ENCODE measurements at regions not wholly inside any gene's neighbourhood (a gene's known extent, or its start where the extent isn't known, plus 50 kb on each side); places are given as distances from the start of the nearest gene placed in this dataset.

DNA sequence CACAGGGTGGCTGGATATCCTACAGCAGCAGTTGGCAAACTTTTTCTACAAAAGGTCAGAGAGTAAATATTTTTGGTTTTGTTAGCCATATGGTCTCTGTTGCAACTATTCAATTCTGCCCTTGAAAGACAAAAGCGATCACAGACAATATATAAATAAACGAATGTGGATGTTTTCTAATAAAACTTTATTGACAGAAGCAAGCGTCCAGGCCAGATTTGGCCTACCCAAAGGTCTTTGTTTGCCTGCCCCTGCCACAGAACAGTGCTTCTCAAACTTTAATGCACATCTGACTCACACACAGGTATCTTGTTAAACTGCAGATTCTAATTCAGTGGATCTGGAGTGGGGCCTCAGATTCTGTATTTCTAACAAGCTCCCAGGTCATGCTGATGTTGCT is 621.4 kb upstream of the DIPK2B start:
- Histone ChIP-seq H3K4me3 (ENCODE audit: low read depth, low read length) (no peak overlapping the region), H3K27me3 (ENCODE audit: control insufficient read depth, insufficient read depth, low read length) (no peaks in the 10 kb centered on the region), H3K36me3 (ENCODE audit: control insufficient read depth, insufficient read depth, low read length) (no peaks in the 10 kb centered on the region)
- TF ChIP-seq, protein P1, sequence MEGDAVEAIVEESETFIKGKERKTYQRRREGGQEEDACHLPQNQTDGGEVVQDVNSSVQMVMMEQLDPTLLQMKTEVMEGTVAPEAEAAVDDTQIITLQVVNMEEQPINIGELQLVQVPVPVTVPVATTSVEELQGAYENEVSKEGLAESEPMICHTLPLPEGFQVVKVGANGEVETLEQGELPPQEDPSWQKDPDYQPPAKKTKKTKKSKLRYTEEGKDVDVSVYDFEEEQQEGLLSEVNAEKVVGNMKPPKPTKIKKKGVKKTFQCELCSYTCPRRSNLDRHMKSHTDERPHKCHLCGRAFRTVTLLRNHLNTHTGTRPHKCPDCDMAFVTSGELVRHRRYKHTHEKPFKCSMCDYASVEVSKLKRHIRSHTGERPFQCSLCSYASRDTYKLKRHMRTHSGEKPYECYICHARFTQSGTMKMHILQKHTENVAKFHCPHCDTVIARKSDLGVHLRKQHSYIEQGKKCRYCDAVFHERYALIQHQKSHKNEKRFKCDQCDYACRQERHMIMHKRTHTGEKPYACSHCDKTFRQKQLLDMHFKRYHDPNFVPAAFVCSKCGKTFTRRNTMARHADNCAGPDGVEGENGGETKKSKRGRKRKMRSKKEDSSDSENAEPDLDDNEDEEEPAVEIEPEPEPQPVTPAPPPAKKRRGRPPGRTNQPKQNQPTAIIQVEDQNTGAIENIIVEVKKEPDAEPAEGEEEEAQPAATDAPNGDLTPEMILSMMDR (IDR thresholded peaks at IDR 0.05; ENCODE audit: insufficient read depth, low read length, poor library complexity, severe bottlenecking) = no peak
- DNase-seq (ENCODE audit: low read depth) = no peak

DNA sequence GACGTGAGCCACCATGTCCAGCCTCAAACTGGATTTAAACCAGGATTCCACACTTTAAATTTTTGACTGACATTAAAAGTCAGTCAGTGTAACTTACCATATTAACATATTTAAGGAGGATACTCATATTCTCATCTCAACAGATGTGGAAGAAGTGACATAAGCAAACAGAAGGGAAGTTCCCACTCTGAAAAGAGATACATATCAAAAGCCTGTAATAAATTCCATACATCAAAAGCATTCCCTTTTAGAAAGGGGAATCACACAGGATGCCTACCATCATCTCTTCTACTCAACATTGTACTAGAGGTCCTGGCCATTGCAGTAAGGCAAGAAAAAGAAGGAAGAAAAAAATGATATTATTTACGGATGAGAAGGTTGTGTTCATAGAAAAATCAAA is 618.2 kb upstream of the DIPK2B start:
- Histone ChIP-seq H3K4me3 (ENCODE audit: low read depth, low read length) (no peak overlapping the region), H3K27me3 (ENCODE audit: control insufficient read depth, insufficient read depth, low read length) (no peaks in the 10 kb centered on the region), H3K36me3 (ENCODE audit: control insufficient read depth, insufficient read depth, low read length) (no peaks in the 10 kb centered on the region)
- no peak for DNase-seq (ENCODE audit: low read depth)
- TF ChIP-seq, protein P1 (IDR thresholded peaks at IDR 0.05; ENCODE audit: insufficient read depth, low read length, poor library complexity, severe bottlenecking) = no peak

DNA sequence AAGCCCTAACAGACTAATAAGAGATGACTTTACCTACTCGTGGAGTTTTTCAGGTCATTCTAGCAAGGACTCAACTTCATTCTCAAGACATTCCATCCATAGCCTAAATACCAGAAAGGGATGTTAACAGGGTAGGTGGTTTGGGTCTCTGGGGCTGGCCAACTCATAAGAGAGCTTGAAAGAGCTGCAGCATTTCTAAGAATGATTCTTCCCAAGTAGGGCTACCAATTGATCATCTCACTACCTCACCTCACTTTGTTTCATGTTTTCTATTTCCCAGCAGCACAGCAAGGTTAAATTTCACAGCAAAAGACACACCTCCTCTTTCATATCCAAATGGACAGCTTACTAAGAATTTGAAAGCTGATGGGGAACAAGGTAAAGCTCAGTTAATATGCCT is 614.8 kb upstream of the DIPK2B start:
- H3K36me3 ChIP-seq (ENCODE audit: control insufficient read depth, insufficient read depth, low read length) = no peaks in the 10 kb centered on the region
- no peaks in the 10 kb centered on the region for H3K27me3 ChIP-seq (ENCODE audit: control insufficient read depth, insufficient read depth, low read length)
- DNase-seq (ENCODE audit: low read depth) = no peak
- TF ChIP-seq, protein P1 (IDR thresholded peaks at IDR 0.05; ENCODE audit: insufficient read depth, low read length, poor library complexity, severe bottlenecking) = no peak
- no peak overlapping the region for H3K4me3 ChIP-seq (ENCODE audit: low read depth, low read length)

DNA sequence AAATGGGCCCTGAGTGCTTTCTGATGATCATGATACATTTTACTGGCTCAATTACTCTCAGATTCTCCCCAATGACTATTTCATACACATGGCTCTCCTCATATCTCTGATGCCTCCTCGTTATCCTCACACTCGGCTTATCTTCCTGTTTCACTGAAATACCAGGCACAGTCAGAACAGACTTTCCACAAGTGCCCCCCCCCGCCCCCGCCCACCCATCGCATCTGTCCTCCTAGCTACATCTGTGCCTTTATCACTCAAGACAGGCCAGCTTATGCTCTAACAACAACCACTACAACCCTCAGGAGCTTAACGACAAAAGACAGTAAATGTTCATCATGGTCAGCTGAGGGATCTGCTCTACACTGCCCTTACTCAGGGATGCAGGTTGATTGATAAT is 610.6 kb upstream of the DIPK2B start:
- no peak overlapping the region for H3K4me3 ChIP-seq (ENCODE audit: low read depth, low read length)
- TF ChIP-seq, protein P1 (IDR thresholded peaks at IDR 0.05; ENCODE audit: insufficient read depth, low read length, poor library complexity, severe bottlenecking) = no peak
- no peaks in the 10 kb centered on the region for H3K27me3 ChIP-seq (ENCODE audit: control insufficient read depth, insufficient read depth, low read length)
- H3K36me3 ChIP-seq (ENCODE audit: control insufficient read depth, insufficient read depth, low read length) = no peaks in the 10 kb centered on the region
- no peak for DNase-seq (ENCODE audit: low read depth)

DNA sequence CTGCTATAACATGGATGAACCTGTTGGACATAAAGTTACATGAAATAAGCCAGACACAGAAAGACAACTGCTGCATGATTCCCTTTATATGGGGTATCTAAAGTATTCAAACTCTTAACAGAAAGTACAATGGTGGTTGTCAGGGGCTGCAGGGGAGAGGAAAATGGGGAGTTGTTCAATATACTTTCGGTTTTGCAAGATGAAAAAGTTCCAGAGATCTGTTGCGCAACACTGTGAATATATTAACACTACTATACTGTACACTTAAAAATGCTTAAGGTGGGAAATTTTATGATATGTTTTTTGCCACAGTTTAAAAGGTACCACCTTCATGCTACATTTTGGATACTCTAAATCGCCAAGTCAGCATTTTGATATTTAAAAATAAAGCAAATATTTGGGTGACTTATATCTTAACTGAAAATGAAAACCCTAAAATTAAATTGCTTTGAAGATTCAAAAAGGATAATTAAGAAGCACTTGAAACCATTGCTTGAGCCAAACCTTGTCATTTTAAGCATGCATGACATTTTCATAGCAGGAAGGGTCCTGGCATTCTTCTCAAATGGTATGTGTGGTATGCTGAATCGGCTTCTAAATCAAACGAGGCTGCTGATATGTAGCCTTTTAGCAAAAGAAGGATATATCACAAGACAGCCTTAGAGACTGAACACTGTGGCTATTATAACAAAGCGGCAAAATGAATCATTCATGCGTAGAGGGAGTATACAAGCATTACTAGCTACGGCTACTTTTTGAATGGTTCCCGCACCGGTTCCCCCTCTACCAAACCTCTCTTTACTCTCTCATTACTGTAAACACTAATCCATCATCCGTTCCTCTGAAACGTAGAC is 607.1 kb upstream of the DIPK2B start:
- H3K27me3 ChIP-seq (ENCODE audit: control insufficient read depth, insufficient read depth, low read length) = no peaks in the 10 kb centered on the region
- no peak overlapping the region for H3K4me3 ChIP-seq (ENCODE audit: low read depth, low read length)
- TF ChIP-seq, protein P1 (IDR thresholded peaks at IDR 0.05; ENCODE audit: insufficient read depth, low read length, poor library complexity, severe bottlenecking) = no peak
- DNase-seq (ENCODE audit: low read depth) = no peak
- H3K36me3 ChIP-seq (ENCODE audit: control insufficient read depth, insufficient read depth, low read length) = no peaks in the 10 kb centered on the region

All from kidney epithelial cell (primary cell).